Activated naive CD4-positive, alpha-beta T cell treated with anti-CD3 and anti-CD28 coated beads, Interleukin-2, amount 50 U/mL, for 24 hours (primary cell): ENCODE measurements at regions not wholly inside any gene's neighbourhood (a gene's known extent, or its start where the extent isn't known, plus 50 kb on each side); places are given as distances from the start of the nearest gene placed in this dataset.

ENCODE experiments used
- H3K27ac Mint-ChIP-seq: one replicate; pipeline ENCODE4 v1.8.0; 2021; ENCODE audit warnings: mild to moderate bottlenecking, mixed read lengths
- H3K27me3 Mint-ChIP-seq: one replicate; pipeline ENCODE4 v1.8.0; 2021; ENCODE audit warnings: mixed read lengths
- H3K36me3 Mint-ChIP-seq: one replicate; pipeline ENCODE4 v1.8.0; 2021; ENCODE audit warnings: mixed read lengths
- H3K4me1 Mint-ChIP-seq: one replicate; pipeline ENCODE4 v1.8.0; 2021; ENCODE audit warnings: mixed read lengths
- H3K4me3 Mint-ChIP-seq: one replicate; pipeline ENCODE4 v1.8.0; 2021; ENCODE audit warnings: mild to moderate bottlenecking, mixed read lengths
- H3K9me3 Mint-ChIP-seq: one replicate; pipeline ENCODE4 v1.8.0; 2021; ENCODE audit warnings: mixed read lengths

DNA sequence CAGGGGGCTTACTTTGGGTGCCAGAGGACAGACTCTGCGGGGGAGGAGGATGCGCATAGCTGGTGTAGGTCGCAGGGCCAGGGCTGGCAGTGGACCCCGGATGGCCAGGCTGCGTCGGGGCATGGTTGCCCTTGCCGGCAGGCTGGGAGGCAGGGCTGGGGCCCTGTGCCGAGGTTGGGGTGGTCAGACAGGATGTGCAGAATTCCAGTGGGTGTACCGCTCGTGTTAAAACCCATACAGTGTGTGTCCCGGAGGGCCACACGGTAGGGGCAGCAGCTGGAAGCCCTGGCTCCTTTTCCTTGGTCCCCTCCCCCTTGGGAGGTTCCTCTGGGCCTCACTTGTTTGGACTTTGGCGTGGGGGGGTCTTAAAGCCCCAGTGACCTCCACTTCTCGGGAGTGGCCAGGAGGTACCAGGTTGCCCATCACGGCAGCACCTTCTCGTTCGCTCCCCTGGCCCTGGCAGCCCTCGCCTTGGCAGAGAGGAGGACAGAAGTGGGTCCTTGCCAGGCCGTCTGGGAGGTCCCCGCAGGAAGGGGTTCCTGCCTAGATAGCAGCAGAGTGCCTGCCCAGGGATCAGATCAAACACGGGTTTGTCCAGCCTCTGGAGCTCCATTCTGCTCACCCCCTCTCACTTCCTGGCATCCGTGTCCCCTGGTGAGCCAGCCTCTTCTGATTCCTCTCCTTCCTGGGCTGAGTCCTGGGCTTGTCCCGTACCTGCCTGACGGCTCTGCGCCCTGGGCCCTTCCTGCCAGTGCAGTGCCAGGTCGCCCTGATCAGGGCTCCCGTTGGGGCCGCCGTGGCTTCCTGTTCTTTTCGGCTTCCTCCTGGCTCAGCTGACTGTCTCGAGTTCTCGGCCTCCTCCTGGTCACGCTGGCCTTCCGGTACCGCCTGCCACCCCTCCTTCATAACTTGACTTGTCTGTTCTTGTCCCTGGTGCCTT lies 56.7 kb upstream of the HGFAC start:
- H3K27me3 Mint-ChIP-seq: no peaks in the 10 kb centered on the region
- peak overlapping the region; percentile 35 for H3K27ac Mint-ChIP-seq
- H3K9me3 Mint-ChIP-seq: no peaks in the 10 kb centered on the region
- H3K4me1 Mint-ChIP-seq: peaks cover 20% of the 10 kb centered on the region
- no peak overlapping the region for H3K4me3 Mint-ChIP-seq
- peaks cover 6% of the 10 kb centered on the region for H3K36me3 Mint-ChIP-seq

DNA sequence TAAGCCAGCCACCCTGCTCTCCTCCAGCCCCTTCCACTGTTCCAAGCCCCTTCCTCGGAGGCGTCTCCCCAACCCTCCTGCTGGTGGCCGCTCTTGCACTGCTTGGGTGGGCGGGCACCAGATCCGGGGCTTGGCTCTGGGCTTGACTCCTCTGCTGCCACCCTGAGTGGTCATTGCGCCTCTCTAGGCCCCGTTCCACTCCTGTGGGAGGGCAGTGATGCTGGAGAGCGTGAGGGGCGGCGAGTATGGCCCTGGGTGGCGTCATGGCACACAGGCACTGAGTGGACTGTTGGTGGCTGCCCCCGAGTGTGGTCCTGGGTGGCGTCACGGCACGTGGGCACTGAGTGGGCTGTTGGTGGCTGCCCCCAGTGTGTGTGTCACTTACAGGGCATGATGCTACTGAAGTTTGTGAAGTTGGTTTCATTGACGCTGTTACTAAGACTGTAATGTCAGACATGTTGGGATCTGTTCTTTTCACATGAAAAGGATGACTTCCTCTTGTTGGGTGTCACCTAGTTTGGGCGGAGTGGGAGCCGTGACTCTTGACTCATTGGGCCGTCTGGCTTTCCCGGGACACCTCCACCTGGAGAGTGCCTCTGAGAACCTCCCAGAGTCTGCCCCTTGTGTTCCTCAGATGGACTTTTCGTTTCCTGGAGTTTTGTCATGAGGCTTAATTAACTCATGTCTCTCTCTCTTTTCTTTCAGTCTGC lies 55.9 kb upstream of the HGFAC start:
- Mint-ChIP-seq H3K4me3 (no peak overlapping the region), H3K27ac (no peak overlapping the region)

DNA sequence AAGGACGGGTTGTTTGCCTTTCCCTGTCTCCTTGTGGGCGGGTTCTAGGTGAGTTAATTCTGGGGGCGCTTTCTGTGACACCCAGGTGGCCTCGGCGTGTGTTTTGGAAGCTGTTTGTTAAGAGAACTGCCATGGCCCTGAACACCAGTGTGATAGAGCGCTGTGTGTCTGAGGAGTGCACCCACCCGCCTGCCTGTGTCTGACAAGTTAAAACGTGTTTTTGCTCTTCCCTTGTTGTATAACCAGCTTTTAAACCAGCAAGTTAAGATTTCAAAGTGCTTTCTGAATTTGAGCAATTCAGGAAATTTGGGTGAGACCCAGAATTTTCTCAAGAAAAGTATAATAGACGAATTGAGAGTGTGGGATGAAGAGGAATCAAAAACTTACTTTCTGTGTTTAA lies 55.2 kb upstream of the HGFAC start:
- peaks cover 20% of the 10 kb centered on the region for H3K4me1 Mint-ChIP-seq
- H3K36me3 Mint-ChIP-seq: peaks cover 4% of the 10 kb centered on the region
- no peaks in the 10 kb centered on the region for H3K9me3 Mint-ChIP-seq
- H3K4me3 Mint-ChIP-seq: no peak overlapping the region
- H3K27me3 Mint-ChIP-seq: no peaks in the 10 kb centered on the region
- no peak overlapping the region for H3K27ac Mint-ChIP-seq

More for the DNA sequence above, 55.9 kb upstream of the HGFAC start:
- Mint-ChIP-seq H3K4me1 (peaks cover 20% of the 10 kb centered on the region), H3K9me3 (no peaks in the 10 kb centered on the region), H3K27me3 (no peaks in the 10 kb centered on the region), H3K36me3 (peaks cover 4% of the 10 kb centered on the region)

DNA sequence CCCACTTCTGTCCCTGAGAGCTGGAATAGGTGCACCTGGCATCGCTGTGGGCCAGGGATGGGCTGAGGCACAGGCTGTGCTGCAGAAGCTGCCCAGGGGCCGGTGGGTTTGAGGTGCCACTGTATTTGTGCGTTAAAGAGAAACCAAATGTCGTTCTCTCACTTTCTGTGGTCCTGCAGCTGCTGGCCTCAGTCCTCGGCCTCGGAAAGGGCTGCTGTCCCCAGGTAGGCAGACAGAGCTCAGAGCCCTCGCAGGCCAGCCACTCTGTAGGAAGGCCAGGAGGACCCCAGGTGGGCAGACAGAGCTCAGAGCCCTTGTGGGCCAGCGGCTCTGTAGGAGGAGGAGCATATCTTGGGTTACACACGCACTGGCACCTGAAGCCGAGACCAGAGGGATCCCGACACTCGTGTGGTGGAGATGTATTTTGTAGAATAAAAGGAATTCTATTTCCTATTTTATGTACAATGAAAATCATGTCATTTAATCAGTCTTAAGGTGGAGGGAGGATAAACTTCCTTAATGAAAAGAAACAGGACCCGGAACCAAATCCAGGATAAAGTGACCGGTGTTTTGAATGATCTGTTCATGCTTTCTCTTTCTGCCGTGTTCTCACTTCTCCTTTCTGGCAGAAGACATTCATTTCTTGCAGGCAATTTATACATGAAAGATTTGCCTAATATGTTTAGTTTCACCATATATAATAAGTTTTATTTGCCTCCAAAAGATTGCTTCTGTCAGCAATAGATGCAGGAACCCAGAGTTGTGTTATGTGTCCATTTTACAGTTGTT lies 54.4 kb upstream of the HGFAC start:
- Mint-ChIP-seq H3K36me3 (peaks cover 4% of the 10 kb centered on the region), H3K27me3 (no peaks in the 10 kb centered on the region), H3K27ac (no peak overlapping the region), H3K4me3 (no peak overlapping the region), H3K9me3 (no peaks in the 10 kb centered on the region), H3K4me1 (peaks cover 20% of the 10 kb centered on the region)

DNA sequence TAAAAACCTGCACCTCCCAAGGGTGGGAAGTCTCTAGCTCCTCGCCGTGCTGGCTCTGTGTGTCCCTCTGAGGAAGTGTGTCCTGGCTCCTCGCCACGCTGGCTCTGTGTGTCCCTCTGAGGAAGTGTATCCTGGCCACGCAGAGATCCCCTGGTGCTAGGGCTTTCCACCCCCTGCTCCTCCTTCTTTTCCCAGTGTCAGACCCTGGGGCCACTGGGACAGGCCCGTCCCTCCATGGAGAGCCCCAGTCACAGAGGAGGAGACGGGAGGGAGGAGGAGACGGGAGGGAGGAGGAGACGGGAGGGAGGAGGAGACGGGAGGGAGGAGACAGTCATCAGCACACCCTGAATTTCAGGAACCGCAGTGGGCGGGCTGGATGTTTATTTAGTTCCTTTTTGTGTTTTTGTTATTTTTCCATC lies 53.8 kb upstream of the HGFAC start:
- H3K27me3 Mint-ChIP-seq: no peaks in the 10 kb centered on the region
- H3K4me1 Mint-ChIP-seq: peaks cover 20% of the 10 kb centered on the region
- no peak overlapping the region for H3K4me3 Mint-ChIP-seq
- no peaks in the 10 kb centered on the region for H3K9me3 Mint-ChIP-seq
- no peaks in the 10 kb centered on the region for H3K36me3 Mint-ChIP-seq
- no peak overlapping the region for H3K27ac Mint-ChIP-seq

DNA sequence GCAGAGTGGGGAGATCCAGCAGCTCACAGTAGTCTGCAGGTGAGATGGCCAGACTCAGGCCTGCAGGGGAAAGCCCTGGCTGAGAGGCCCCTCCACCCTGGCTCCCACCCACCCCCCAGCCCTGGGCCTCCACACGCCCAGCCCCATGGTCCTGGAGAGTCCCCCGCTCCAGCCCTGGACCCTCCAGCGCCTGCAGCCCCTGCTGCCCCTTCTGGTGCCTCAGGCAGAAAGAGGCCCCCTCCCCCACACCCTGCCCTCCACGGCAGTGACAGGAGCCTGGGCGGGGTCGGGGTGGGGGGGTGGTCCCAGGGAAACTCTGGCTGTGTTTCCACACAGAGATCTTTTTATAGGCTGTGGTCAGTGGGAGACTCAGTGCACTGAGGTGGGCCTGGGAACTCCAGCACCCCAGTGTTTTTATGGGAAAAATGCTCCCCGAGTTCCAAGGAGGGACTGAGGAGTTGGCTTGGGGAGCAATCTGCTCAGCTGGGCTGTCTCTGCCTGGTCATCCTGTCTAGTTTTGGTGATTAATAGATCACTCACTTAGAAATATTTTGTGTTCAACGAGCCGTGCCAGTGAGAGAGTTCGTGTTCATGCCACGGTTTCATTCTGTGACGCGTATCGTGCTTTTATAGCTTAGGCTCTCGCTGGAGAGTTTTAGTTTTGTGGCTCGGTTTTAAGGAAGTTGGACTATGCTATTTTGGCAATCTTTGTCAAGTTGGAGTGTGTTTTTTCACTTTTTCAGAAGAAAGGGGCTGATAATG lies 53.1 kb upstream of the HGFAC start:
- no peaks in the 10 kb centered on the region for H3K36me3 Mint-ChIP-seq
- H3K27me3 Mint-ChIP-seq: no peaks in the 10 kb centered on the region
- no peak overlapping the region for H3K4me3 Mint-ChIP-seq
- H3K27ac Mint-ChIP-seq: no peak overlapping the region
- H3K4me1 Mint-ChIP-seq: peaks cover 20% of the 10 kb centered on the region
- no peaks in the 10 kb centered on the region for H3K9me3 Mint-ChIP-seq

DNA sequence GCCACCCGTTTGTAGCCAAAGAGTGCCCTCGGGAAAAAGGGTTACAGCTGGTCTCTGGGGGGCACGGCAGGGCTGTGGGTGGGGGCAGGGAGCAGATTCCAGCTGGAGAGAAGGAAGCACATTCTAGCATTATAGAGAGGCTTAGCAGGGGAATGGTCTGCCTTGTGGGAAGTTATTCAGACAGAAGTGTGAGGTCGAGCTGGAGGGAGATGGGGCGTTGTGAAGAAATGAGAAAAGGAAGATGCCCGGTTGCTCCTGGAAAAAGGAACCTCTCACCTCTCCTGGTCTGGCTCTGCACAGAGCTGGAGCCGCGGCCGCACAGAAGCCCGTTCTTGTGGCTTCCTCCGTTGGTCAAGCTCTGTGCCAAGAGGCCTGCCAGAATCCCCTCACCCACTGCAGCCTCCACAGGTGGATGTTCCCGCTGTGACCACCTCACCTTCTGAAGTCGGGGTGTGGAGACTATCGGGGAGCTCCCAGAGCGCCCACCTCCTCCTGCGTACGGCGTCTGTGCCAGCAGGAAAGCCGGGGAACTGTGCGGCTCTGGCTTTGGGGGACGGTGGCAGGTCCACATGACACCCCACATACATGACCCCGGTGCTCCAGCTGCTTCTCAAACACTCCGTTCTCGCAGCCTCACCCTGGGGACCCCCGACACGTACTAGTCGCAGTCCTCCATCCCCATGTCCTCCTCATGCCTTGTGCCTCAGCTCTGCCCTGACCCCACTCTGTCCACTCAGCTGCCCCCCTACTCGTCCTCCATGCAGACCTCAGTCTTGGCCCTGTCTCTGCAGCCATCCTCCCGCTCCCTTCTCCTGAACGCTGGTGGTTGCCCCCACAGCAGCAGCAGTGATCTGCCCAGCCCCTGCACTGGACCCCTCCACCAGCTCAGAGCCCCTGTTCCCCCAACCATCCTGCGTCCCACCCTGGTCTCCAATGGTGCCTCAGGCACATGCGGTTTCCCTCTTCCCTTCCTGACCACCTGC lies 52.2 kb upstream of the HGFAC start:
- Mint-ChIP-seq H3K36me3 (no peaks in the 10 kb centered on the region), H3K4me1 (peaks cover 20% of the 10 kb centered on the region), H3K27me3 (no peaks in the 10 kb centered on the region), H3K9me3 (no peaks in the 10 kb centered on the region), H3K27ac (peak overlapping the region; percentile 23), H3K4me3 (no peak overlapping the region)

DNA sequence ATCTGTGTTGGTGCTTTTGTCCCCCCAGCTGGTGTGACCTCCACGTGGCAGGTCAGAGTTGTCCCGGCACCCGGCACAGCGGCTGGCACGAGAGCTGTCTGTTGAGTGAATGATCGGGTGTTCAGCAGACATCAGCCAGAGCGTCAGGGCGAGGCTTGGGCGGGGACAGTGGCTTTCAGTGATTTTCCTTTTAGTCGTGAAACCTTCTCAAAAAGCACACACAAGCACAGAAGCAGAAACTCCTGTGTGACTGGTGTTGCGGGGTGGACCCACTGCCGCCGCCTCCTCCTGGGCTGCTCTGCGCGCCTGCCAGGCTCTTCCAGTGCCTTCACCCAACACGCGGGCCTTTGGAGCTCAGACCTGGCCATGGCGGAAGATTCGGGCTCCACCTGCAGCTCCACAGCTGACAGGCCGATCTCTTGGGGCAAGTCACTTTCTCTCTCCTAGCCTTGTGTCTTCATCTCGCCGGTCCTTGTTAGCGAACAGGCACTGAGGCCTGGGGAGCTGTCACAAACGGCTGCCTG lies 51.4 kb upstream of the HGFAC start:
- Mint-ChIP-seq H3K9me3 (no peaks in the 10 kb centered on the region), H3K36me3 (peaks cover 2% of the 10 kb centered on the region), H3K27me3 (no peaks in the 10 kb centered on the region), H3K4me3 (no peak overlapping the region), H3K27ac (no peak overlapping the region), H3K4me1 (peaks cover 18% of the 10 kb centered on the region)

DNA sequence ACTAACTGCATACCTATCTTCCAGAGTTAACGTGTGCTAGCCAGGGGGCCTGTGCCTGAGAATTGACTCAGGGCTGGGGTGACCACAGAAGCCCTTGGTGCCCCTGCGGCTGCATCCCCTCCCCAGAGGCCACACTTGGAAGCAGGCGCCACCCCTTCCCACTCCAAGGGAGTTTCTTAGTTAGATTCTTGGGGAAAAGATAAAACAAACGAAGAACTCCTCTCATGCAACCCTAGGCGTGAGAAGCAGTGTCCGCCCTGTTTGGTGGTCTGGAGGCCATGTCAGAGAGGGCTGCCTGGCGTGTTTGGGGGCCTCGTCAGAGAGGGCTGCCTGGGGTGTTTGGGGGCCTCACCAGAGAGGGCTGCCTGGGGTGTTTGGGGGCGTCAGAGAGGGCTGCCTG lies 50.3 kb upstream of the HGFAC start:
- peaks cover 5% of the 10 kb centered on the region for H3K36me3 Mint-ChIP-seq
- no peaks in the 10 kb centered on the region for H3K9me3 Mint-ChIP-seq
- H3K27me3 Mint-ChIP-seq: no peaks in the 10 kb centered on the region
- H3K4me1 Mint-ChIP-seq: peaks cover 10% of the 10 kb centered on the region
- no peak overlapping the region for H3K27ac Mint-ChIP-seq
- no peak overlapping the region for H3K4me3 Mint-ChIP-seq
